HG03139 (cell line): ENCODE measurements at regions not wholly inside any gene's neighbourhood (a gene's known extent, or its start where the extent isn't known, plus 50 kb on each side); places are given as distances from the start of the nearest gene placed in this dataset.

Experiments
- ATAC-seq: cut with Tn5 transposase; IDR thresholded peaks from one replicate; pipeline ENCODE4 v1.9.1; 2021; ENCODE audit not compliant: unreplicated experiment

GRCh38 chr16:85549766-85550421, 63.2 kb upstream of the GSE1 start:
- no peak for ATAC-seq

GRCh38 chr16:85550422-85550864, 62.7 kb upstream of the GSE1 start:
- ATAC-seq = no peak

DNA sequence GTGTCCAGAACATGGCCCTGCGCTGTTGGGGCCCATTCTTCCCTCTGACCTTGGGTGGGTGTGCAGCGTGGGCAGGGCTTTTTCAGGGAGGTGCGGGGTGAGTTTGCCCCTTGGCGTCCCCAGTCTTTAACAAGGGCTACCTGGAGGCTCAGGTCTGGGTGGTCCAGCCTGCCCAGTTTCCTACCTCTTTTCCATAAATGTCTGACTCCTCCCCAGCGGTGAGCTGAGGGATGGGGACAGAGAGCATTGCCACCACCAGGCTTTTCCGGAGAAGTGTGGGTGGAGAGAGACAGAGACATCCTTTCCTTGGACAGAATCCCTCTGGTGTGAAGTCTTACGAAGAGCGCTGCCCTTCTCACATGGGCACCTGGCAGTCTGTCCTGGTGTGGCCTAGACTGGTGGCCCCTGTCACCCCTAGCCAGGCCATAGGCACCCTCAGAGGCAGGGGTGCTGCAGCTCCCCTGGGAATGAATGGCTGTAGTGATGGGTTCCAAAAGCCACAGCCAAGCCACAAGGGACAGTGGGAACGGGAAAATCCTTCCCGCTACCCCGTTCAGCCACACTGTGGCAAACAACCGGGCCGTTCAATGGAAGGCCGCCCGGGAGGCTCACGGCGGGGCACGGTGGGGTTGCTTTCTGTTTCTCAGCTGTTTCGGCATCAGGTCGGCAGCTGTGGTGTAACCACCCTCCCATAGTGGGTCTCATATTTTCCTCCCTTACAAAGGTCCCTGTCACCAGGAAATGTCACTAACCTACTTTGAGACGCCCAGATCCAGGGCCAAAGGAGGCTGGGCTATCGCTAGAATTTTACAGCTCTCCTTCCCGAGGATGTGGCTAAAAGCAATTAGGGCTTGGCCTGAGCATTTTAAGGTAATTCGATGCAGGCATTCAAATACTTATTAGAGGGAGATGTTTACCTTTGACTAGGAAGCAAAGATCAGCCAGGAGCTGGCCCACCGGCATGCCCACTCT, 61.9 kb upstream of the GSE1 start:
- no peak for ATAC-seq

- peak; percentile 21 for ATAC-seq
Observed at GRCh38 chr16:85552980-85553435, 60.1 kb upstream of the GSE1 start.

DNA sequence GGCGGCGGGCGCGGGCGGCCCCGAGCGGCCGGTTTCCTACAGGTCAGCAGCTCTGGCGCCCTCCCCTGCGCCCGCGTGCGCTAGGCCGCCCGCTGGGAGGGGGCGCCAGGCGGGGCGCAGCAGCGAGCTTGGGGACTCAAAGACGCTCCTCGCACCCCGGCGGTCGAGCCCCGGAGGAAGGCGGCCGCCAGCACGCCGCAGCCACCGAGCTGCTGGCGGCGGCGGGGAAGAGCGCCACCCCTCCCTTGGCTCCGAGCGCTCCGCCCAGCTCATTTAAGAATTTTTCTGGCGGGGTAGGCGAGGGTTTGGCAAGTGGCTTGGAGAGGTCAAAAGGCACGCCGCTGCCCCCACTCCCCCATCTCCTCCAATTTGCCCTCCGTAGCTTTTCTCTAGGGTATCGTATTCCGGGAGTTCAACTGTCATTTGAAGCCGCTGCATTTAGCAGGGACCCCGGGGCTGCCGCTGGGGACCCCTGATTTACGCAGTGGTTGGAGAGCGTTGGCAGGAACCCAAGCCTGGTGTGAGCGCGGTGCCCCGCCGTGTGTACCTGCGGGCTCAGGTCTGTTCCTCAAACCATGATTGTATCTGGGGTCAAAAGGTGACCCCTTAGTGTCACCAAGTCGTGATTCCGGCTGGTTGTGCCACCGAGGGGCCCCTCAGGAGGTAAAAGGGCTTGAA, 59.5 kb upstream of the GSE1 start:
- ATAC-seq = peak; percentile 20

DNA sequence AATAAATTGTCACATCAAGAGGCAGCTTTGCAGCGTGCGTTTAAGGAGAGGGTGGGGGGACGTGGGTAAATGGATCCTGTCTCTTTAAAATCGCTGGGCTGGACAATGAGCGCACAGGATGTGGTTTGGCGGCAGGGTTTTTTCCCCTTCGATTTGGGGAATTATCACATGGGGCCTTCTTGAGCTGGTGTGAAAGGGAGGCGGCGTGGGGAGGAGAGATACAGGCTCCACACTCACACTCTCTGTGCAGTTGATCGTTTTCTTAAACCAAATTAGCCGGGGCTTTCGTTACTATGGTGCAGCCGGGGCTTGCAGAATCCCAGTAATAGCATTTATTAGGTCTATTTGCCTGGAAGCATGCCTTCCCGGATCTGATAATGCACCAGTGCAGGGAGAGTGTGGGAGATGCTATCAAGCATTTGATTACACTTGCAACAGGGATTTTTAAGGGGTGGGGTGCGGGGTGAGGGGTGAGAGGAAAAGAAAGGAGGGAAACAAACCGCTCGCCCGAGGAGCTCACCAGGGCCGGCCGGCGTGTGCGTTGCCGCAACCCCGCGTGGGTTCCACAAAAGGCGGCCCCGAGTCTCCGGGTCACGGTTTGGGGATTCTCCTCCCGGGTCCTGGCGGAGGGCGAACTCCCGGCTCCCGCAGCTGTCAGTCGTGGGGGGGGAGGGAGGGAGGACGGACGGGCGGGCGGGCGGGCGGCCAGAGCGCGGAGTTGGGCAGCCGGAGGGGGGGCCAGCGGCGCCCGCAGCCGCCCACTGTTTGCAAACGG, 58.8 kb upstream of the GSE1 start:
- peak; percentile 44 for ATAC-seq

- ATAC-seq = no peak
Observed at GRCh38 chr16:85554889-85555718, 58.0 kb upstream of the GSE1 start.

GRCh38 chr16:85555719-85556455, 57.2 kb upstream of the GSE1 start:
- ATAC-seq = no peak

- ATAC-seq = no peak
Observed at GRCh38 chr16:85556456-85557082, 56.6 kb upstream of the GSE1 start.

- ATAC-seq = no peak
Observed at GRCh38 chr16:85557083-85557970, 55.8 kb upstream of the GSE1 start.

DNA sequence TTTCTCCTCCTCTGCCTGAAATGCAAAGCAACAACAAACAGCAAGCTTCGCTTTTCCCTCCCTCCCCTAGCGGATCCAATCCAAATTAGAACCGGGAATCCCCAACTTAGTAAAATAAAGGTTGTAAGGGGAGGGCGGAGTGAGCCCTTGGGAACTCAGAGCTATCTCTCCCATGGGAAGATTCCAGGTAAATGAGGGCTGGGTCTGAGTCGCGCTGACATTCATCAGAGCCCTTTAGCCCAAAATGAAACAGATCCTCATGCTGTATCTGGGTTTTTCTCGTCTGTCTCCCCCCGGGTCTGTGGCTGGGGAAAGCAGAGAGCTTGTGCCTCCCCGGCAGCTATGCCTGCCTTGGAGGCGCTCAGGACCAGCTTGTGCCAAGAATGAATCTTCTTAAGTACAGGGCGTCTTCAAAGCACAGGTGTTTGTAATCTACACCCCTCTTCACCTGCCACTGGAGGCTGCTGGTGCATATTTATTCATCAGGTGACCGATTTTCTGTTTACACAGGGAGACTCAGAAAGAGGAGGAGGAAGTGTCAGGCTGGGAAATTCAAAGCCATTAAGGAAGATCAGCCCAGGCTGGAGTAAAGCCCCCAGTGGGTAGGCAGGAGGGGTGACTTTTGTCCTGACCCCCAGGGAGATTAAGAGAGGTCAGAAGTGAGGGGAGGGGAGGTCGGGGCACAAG, 55.0 kb upstream of the GSE1 start:
- no peak for ATAC-seq

GRCh38 chr16:85560932-85561247, 52.2 kb upstream of the GSE1 start:
- ATAC-seq = no peak

GRCh38 chr16:85561248-85562092, 51.7 kb upstream of the GSE1 start:
- ATAC-seq = no peak

- no peak for ATAC-seq
Observed at GRCh38 chr16:85562093-85562786, 50.9 kb upstream of the GSE1 start.

DNA sequence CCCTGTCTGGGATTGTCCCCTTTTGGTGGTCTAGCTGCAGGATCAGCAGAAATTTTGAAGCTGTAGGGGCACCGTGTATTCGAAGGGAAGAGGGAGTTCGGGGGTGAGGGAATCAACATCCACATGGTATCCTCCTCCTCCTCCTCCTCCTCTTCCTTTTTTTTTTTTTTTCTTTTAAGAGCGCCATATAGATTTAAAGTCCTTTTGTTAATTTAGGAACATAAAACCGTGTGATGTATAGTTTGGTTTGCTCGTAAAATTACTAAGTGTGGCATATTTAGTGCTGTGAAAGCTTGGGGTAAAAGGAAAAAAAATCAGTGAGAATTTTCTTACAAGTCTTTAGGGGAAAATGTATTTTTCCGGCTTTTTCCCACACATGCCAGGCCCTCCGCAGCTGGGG, 50.1 kb upstream of the GSE1 start:
- no peak for ATAC-seq
